ENCODE measurements at regions not wholly inside any gene's neighbourhood (a gene's known extent, or its start where the extent isn't known, plus 50 kb on each side); places are given as distances from the start of the nearest gene placed in this dataset.
"Not testable (repeated sequence)": the region's sequence is repeated elsewhere in the genome, so short reads cannot be mapped to it uniquely, and the experiment has no call there.

DNA sequence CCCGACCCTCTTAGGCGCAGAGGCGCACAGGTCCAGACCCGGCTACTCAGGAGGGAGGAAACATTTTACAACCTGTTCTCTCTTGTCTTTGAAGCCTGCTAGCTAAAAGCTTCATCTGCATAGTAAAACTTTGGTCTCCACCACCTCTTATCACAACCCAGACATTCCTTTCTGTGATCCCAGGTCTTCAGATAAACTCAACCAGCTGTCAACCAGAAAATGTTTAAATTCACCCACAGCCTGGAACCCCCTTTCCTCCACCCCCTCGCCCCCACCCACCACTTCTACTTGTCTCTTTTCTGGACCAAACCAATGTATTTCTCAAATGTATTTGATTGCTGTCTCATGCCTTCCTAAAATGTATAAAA is 169.1 kb upstream of the PRKX start:
- not testable (repeated sequence) for FAIRE-seq

DNA sequence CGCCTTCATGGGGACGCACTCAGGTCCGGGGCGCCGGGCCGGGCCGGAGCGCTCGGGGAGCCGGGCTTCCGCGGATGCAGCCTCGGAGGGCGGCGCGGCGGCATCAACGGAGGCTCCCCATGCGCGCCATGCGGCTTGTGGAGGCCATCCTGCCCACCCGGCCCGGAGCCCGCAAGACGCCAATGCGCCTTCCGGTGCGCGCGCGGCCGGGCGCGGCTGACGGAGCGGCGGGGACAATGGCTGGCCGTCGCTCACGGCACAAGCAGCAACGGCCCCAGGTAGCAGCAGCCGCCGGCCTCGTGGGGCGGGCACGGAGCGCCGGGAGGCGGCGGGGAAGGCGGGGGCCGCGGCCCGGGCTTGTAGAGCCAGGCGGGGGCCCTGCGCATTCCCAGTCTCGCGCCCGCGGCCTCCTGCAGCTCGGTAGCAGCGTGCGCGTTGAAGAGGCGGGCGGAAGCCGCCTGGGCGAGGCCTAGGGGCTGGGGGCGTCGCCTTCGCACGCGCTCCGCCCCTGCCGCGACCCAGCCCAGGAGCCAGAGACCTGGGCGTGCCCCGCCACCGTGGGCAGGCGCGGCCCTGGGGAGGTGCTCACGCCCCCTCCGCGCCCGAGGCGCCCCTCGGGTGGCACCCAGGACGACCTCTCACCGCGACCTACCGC is 168.6 kb upstream of the PRKX start:
- FAIRE-seq: not testable (repeated sequence)

DNA sequence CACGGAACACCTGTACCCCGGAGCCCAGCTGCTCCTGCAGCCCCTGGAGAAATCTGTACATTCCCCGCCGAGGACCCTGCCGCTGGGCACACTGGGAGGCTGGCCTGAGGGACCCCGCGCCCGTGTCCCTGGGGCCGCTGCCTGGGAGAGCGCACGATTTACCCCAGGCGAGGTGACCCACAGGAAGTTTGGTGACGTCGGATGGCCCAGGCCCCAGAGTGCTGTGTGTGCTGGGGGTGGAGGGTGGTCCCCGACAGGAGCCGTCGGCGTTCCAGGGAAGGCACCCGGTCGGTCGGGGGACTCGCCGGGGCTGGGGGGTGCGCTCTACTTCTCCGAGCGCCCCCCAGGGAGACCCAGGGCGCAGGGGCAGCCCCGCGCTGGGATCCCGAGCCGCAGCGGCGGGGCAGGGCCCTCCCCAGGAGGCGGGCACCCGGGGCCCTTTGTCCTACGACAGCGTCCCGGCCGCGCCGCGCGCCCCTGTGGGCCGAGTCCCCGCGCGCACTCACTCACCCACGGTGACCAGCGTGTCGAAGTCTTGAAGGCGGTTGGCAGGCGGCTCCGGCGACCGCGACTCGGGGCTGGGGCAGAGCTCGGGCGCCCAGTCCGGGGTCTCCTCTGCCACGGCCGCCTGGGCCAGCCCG is 167.9 kb upstream of the PRKX start:
- FAIRE-seq: not testable (repeated sequence)

DNA sequence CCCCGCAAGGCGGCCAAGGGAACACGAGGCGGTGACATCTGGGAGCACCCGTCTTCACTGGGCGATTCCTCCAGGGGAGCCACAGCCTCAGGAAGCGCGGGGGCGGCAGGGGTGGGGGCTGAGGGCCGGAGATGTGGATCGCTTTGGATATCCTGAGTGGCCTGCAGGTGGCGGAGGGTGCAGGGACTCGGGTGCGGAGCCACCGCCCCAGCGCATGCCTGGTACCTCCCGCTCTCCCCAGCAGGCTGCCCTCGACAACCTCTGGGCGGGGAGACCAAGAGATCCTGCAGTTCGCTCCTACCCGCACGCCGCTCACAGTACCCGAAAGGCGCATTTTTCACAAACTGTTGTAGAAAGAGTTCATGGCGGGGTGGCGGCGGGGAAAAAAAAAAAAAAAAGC is 162.9 kb upstream of the PRKX start:
- not testable (repeated sequence) for FAIRE-seq

DNA sequence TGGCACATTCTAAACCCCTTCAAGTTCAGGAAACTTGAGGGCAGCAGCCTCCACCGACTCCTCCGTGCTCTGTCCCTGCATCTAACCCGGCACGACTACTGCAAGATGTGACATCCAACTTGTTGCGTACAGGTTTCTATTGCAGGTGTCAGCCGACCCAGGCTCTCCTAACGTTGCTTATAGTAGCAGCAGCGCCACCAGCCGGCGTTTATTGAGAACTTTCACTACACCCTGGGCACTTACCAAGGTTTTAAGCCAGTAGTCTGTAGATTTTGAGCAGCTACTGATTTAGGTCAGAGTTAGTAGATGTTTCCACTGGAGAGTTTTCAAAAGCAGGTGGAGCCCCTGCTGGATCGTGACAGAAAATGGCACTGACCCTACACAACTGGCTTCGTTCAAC is 162.2 kb upstream of the PRKX start:
- FAIRE-seq: not testable (repeated sequence)

DNA sequence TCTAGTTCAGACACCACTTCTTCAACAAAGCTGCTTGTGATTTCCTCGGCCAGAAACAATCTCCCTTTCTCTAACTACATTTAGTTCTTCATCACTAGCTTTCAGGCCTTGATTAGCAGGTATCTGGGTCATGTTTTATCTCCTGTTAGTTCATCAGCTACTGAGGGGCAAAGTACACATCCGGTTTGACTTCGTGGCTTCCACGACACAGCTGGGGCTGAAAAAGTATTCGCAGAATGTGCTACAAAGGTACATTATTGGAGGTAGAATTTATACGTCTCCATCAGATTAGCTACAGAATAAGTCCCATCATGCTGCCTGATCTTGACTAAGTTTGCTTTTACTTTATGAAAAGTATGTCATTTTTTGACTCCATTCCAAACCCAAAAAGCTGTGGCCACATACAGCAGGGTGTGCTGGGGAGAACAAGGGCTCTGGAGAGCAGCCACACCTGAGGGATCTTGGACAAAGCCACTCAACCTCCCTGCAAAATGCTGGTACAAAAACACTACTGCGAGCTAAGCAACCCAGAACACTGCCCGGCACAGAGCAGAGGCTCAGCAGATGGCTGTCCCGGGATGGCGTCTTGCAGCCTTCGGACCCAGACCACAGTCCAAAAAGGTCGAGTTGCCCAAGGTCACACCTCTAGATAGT is 158.9 kb upstream of the PRKX start:
- FAIRE-seq: not testable (repeated sequence)

DNA sequence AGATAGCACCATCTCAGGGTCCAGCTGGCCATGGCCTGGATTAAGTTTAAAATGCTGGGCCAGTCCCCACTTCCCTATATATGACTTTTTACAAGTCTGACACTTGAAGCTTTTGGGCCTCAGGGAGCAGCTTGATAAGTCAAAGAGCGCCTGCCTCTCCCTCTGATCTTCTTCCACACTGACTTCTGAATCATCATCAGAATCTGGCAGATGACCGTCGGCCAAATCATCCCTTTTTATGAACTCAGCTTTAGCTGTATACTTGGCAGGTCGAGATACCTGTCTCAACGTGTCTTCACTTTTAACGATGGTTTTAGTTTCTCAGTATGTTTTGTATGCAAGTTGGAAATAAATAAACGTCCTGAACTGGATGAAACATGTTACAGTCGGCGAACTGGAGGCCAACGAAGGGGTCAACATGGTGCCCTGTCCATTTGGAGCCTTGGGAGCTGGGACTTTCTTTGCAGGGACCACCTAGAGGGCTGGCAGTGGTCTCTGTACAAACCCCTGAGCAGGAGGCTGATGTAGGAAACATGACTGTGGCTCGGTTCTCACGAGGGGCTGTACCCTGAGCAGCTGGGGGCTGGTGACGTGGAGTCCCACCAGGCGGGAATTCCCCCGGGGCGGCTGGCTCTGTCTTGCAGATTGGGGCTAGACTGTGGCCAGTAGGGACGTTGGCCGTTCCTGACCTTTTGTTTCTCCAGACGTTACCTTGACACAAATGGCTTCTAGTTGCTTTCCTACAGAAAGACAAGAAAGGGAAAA is 153.8 kb upstream of the PRKX start:
- FAIRE-seq: not testable (repeated sequence)

DNA sequence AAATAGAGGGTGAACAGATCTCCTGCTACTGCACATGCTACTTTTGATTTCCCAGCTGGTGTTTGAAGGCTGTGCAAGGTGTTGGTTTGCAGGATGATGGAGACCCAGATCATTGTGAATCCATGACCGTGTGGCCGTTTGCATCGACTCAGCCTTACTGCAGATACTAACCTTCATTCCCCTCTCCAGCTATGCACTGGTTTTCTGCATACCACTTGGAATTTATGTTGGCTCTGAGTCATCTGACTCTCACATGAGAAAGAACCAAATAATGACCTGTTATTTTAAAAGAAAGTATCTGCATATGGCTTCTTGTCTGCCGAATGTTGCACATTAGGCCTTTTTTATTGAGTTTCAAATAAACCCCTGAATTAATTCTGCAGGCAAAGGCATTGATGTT is 144.9 kb upstream of the PRKX start:
- not testable (repeated sequence) for FAIRE-seq

DNA sequence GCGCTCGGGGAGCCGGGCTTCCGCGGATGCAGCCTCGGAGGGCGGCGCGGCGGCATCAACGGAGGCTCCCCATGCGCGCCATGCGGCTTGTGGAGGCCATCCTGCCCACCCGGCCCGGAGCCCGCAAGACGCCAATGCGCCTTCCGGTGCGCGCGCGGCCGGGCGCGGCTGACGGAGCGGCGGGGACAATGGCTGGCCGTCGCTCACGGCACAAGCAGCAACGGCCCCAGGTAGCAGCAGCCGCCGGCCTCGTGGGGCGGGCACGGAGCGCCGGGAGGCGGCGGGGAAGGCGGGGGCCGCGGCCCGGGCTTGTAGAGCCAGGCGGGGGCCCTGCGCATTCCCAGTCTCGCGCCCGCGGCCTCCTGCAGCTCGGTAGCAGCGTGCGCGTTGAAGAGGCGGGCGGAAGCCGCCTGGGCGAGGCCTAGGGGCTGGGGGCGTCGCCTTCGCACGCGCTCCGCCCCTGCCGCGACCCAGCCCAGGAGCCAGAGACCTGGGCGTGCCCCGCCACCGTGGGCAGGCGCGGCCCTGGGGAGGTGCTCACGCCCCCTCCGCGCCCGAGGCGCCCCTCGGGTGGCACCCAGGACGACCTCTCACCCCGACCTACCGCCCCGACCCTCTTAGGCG is 130.2 kb upstream of the PRKX start:
- FAIRE-seq: not testable (repeated sequence)

DNA sequence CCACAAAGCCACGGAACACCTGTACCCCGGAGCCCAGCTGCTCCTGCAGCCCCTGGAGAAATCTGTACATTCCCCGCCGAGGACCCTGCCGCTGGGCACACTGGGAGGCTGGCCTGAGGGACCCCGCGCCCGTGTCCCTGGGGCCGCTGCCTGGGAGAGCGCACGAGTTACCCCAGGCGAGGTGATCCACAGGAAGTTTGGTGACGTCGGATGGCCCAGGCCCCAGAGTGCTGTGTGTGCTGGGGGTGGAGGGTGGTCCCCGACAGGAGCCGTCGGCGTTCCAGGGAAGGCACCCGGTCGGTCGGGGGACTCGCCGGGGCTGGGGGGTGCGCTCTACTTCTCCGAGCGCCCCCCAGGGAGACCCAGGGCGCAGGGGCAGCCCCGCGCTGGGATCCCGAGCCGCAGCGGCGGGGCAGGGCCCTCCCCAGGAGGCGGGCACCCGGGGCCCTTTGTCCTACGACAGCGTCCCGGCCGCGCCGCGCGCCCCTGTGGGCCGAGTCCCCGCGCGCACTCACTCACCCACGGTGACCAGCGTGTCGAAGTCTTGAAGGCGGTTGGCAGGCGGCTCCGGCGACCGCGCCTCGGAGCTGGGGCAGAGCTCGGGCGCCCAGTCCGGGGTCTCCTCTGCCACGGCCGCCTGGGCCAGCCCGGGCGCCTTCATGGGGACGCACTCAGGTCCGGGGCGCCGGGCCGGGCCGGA is 129.5 kb upstream of the PRKX start:
- FAIRE-seq: not testable (repeated sequence)

DNA sequence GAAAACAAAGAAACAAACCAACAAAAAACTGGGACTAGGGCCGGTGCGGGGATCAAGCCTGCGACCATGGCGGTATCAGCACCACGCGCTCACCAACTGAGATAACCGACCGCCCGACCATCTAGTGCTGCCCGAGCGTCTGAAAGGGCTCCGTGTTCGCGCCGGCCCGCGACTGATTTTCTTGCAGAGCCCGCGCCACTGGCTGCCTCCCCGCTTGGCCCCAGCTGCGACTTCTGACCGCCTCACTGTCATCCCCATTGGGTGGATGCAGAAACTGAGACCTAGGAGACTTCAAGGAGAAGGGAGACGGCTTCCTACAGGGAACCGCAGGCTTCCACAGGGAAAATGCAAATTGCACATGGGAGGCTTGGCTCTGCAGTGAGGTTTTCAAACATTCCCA is 125.3 kb upstream of the PRKX start:
- not testable (repeated sequence) for FAIRE-seq

DNA sequence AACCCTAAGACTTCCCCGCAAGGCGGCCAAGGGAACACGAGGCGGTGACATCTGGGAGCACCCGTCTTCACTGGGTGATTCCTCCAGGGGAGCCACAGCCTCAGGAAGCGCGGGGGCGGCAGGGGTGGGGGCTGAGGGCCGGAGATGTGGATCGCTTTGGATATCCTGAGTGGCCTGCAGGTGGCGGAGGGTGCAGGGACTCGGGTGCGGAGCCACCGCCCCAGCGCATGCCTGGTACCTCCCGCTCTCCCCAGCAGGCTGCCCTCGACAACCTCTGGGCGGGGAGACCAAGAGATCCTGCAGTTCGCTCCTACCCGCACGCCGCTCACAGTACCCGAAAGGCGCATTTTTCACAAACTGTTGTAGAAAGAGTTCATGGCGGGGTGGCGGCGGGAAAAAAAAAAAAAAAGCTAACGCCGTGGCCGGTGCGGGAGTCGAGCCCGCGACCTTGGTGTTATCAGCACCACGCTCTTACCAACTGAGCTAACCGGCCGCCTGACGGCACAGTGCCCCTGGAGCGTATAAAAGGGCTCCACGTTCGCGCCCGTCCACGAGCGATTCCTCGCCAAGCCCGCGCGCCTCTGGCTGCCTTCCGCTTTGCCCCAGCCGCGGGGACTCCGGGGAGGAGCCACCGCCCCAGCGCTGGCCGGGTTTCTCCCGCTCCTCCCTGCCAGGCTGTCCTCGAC is 124.7 kb upstream of the PRKX start:
- FAIRE-seq: not testable (repeated sequence)

DNA sequence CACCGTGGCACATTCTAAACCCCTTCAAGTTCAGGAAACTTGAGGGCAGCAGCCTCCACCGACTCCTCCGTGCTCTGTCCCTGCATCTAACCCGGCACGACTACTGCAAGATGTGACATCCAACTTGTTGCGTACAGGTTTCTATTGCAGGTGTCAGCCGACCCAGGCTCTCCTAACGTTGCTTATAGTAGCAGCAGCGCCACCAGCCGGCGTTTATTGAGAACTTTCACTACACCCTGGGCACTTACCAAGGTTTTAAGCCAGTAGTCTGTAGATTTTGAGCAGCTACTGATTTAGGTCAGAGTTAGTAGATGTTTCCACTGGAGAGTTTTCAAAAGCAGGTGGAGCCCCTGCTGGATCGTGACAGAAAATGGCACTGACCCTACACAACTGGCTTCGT is 123.8 kb upstream of the PRKX start:
- FAIRE-seq: not testable (repeated sequence)

DNA sequence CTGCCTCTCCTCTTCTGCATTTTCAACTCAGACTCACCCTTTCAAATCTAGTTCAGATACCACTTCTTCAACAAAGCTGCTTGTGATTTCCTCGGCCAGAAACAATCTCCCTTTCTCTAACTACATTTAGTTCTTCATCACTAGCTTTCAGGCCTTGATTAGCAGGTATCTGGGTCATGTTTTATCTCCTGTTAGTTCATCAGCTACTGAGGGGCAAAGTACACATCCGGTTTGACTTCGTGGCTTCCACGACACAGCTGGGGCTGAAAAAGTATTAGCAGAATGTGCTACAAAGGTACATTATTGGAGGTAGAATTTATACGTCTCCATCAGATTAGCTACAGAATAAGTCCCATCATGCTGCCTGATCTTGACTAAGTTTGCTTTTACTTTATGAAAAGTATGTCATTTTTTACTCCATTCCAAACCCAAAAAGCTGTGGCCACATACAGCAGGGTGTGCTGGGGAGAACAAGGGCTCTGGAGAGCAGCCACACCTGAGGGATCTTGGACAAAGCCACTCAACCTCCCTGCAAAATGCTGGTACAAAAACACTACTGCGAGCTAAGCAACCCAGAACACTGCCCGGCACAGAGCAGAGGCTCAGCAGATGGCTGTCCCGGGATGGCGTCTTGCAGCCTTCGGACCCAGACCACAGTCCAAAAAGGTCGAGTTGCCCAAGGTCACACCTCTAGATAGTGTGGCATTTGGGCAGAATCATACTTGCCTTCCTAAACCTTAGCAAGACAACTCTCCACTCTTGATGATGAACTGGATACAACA is 120.5 kb upstream of the PRKX start:
- FAIRE-seq: not testable (repeated sequence)

DNA sequence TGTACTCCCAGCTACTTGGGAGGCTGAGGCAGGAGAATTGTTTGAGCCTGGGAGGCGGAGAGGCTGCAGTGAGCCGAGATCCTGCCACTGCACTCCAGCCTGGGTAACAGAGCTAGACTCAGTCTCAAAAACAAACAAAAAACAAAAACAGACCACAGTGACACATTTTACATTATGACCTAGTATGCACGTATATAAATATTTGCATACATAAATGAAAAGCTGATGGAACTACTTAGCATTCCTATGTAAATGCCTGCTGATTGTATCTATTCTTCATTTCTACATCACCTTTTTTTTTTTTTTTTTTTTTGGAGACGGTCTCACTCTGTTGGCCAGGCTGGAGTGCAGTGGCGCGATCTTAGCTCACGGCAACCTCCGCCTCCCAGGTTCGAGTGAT is 116.6 kb upstream of the PRKX start:
- FAIRE-seq: not testable (repeated sequence)

DNA sequence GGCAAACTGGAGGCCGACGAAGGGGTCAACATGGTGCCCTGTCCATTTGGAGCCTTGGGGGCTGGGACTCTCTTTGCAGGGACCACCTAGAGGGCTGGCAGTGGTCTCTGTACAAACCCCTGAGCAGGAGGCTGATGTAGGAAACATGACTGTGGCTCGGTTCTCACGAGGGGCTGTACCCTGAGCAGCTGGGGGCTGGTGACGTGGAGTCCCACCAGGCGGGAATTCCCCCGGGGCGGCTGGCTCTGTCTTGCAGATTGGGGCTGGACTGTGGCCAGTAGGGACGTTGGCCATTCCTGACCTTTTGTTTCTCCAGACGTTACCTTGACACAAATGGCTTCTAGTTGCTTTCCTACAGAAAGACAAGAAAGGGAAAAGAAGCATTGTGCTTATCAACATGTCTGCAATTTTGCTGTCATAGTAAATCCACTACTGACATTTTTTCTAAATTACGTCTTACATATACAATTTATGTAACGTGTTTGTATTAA is 115.6 kb upstream of the PRKX start:
- FAIRE-seq: not testable (repeated sequence)

DNA sequence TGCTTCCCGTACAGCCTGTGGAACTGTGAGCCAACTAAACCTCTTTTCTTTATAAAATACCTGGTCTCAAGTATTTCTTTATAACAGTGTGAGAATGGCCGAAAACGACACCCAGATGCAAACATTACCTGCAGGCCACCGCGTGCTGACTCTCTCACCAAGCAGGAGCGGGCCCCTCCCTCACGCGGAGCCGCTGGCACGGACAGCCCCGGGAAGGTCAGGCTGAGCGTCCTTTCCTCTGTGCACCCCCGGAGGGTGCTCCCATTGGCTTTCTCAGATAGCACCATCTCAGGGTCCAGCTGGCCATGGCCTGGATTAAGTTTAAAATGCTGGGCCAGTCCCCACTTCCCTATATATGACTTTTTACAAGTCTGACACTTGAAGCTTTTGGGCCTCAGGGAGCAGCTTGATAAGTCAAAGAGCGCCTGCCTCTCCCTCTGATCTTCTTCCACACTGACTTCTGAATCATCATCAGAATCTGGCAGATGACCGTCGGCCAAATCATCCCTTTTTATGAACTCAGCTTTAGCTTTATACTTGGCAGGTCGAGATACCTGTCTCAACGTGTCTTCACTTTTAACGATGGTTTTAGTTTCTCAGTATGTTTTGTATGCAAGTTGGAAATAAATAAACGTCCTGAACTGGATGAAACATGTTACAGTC is 115.1 kb upstream of the PRKX start:
- FAIRE-seq: not testable (repeated sequence)

DNA sequence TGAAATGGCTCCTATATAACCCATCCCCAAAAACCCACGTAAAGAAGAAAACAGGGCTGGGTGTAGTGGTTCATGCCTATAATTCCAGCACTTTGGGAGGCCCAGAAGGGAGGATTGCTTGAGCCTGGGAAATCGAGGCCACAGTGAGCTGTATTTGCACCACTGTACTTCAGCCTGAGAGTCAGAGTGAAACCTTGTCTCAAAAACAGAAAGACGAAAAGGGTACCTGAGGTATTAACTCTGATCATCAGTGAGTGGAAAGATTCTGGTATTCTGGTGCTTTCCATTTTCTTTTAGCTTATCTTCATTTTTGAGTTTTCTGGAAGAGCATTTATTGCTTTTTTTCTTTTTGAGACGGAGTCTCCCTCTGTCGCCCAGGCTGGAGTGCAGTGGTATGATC is 110.6 kb upstream of the PRKX start:
- not testable (repeated sequence) for FAIRE-seq

DNA sequence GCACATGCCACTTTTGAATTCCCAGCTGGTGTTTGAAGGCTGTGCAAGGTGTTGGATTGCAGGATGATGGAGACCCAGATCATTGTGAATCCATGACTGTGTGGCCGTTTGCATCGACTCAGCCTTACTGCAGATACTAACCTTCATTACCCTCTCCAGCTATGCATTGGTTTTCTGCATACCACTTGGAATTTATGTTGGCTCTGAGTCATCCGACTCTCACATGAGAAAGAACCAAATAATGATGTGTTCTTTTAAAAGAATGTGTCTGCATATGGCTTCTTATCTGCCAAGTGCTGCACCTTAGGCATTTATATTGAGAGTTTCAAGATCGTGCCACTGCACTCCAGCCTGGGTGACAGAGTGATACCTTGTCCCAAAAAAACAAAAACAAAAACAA is 106.7 kb upstream of the PRKX start:
- no peak for FAIRE-seq

DNA sequence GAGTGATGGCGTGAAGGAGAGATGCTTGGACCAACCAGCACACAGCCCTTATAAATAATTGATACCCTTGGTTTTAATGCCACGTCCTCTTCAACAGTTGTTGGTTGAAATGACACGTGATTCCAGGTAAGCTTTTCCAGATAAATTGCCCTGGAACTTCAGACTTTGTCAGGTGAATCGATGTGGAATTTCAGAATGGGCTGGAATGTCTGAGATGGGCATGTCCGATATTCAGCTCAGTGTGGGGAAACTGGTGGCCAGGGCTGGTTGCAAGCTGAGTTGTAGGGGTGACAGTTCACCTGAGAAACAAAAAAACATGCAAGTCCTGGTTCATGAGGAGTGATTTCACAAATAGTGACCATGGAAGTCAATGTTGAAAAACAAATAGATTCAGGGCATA is 104.0 kb upstream of the PRKX start:
- not testable (repeated sequence) for FAIRE-seq
